GM18519 (cell line): ENCODE measurements at regions not wholly inside any gene's neighbourhood (a gene's known extent, or its start where the extent isn't known, plus 50 kb on each side); places are given as distances from the start of the nearest gene placed in this dataset.
"Not testable (repeated sequence)": the region's sequence is repeated elsewhere in the genome, so short reads cannot be mapped to it uniquely, and the experiment has no call there.

ENCODE experiments used
- ATAC-seq: cut with Tn5 transposase; IDR thresholded peaks from one replicate; pipeline ENCODE4 v1.9.1; 2021; ENCODE audit warnings: mild to moderate bottlenecking, moderate library complexity; ENCODE audit not compliant: unreplicated experiment, low FRiP score

- ATAC-seq: no peak
Observed at GRCh38 chr12:105479710-105480109, 149.2 kb downstream of the C12orf75 start.

DNA sequence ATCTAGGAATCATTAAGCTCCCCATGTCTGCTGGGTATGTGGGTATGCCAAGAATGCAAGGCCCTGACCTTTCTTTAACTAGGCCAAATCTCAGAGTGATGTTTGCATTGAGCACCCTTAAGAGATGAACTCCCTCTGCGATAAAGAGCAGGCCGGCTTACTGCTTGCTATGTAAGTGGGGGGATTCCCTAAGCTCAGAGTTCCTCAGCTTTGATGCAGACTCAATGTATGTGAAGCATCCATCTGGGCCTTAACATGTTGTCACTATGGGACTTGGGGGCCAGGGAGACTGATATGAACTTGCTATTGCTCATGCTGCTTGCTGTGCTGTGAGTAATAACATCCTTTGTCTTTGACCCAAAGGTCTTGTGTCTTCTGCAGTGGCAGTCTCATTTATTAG is 149.7 kb downstream of the C12orf75 start:
- ATAC-seq: no peak

GRCh38 chr12:105481392-105482300 is 151.2 kb downstream of the C12orf75 start:
- ATAC-seq: no peak

DNA sequence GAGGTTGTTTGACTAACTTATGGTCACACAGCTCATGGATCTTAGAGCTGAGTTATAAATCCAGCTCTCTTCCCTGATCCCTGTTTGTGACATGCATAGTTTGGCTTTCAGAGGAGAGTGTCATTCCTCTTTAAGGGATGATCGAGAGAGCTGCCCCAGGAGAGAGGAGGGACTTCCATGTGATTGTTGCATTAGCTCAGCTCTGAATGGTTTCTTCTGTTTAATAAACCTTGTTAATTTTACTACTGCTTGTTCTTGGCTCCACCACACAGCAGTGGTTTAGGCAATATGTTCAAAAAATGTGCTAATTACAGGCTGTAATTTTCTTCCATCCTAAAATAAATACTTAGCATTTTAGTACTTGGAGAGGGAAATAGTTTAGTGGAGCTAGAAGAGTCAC is 152.5 kb downstream of the C12orf75 start:
- ATAC-seq: no peak

DNA sequence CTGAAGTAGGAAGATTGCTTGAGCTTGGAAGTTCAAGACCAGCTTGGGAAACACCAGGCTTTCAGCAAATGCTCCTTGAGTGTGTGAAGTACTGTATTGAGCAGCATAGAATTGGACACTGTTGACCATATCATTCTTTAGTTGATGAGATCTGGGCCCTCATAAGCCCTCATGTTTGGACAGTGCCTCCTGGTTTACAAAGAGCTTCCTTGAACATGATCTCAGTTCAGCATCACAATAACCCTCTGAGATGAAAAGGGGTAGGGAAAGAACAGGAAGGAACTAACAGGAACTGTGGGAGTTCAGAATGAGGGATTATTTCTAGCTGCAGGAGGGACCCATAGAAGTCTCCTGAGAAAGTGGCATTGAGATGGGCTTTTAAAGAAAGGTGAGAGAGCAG is 153.2 kb downstream of the C12orf75 start:
- ATAC-seq: no peak

- no peak for ATAC-seq
Observed at GRCh38 chr12:105485321-105485910, 154.9 kb downstream of the C12orf75 start.

DNA sequence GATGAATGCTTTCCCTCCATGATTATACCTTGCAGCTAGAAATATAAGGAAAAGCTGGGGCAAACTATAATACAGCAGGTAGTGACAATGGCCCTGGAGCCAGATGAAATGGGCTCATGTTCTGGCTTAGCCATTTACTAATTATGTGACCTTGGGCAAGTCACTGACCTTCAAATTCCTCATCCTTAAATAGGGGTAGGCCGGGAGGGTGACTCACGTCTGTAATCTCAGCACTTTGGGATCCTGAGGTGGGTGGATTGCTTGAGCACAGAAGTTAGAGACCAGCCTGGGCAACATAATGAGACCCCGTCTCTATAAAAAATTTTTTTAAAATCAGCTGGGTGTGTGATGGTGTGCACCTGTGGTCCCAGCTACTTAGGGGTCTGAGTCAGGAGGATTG is 155.4 kb downstream of the C12orf75 start:
- ATAC-seq: no peak

GRCh38 chr12:105487963-105488362 is 157.5 kb downstream of the C12orf75 start:
- ATAC-seq: no peak

- no peak for ATAC-seq
Observed at GRCh38 chr12:105492591-105493545, 162.4 kb downstream of the C12orf75 start.

DNA sequence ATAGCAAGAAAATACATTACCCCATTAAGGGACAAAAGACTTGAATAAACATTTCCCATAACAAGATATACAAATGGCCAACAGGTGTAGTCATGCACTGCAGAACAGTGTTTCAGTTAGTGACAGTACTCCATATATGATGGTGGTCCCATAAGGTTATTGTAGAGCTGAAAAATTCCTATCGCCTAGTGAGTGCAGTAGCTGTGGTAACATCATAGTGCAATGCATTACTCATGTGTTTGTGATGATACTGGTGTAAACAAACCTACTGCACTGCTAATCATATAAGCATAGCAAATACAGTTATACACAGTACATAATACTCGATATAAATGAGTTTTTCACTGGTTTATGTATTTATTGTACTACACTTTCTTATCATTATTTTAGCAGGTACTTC is 168.7 kb downstream of the C12orf75 start:
- no peak for ATAC-seq

DNA sequence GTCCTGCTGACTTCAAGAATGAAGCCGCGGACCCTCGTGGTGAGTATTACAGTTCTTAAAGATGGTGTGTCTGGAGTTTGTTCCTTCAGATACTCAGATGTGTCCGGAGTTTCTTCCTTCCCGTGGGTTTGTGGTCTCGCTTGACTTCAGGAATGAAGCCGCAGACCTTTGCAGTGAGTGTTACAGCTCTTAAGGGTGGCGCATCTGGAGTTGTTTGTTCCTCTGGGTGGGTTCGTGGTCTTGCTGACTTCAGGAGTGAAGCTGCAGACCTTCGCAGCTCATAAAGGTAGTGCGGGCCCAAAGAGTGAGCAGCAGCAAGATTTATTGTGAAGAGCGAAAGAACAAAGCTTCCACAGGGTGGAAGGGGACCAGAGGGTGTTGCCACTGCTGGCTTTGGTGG is 170.2 kb downstream of the C12orf75 start:
- ATAC-seq: not testable (repeated sequence)

- no peak for ATAC-seq
Observed at GRCh38 chr12:105502426-105502930, 172.0 kb downstream of the C12orf75 start.

- ATAC-seq: no peak
Observed at GRCh38 chr12:105503619-105504018, 173.1 kb downstream of the C12orf75 start.

DNA sequence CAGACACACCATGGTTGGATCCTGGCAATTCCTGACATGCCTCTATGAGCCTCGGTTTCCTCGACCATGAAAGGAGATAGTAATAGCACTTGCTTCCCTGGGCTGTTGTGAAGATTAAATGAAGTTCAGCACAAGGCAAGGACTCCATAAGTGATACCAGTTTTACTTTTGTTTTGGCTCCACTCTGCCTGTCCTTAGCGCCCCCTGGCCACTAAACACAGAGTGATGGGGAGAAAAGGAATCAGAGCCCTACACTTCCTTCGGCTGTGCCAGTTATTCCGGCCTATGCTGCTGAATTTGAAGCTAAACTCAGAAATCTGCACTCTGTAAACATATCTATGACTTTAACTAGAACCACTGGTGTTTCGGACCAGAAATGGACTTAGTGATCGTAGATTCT is 173.8 kb downstream of the C12orf75 start:
- ATAC-seq: no peak

GRCh38 chr12:105506678-105507310 is 176.3 kb downstream of the C12orf75 start:
- ATAC-seq: no peak

DNA sequence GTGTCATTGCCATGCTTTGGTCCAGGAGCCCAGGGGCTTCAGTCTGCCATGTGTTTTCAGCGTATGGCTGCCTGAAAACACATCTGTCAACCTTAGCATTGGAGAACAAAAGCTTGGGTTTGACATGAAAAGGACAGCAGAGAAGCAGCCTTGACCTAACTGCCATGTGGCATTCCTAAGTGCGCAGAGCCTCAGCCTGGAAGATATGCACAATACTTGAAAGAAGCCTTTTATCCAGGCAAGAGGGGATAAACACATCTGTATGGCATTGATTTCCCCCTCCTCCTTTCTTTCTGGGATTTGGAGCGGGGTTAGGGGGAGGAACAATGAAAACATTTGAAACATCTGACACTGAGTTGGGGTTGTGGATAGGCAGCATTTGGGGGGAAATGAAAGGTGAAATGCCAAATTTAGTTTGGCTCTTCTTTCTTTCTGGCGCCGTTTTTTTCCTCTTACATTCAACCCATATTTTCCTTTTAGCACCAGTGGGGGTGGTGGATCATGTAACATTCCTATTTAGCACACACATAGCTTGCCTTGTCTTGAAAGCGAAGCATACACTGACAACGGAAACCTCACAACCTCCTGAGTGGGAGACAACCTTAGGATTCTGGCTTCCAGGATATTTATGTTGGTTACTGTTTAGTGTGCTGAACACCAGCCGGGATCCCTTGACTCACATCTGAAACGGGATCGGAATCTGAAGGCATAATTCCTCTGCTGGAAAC is 177.0 kb downstream of the C12orf75 start:
- no peak for ATAC-seq

GRCh38 chr12:105508096-105508495 is 177.6 kb downstream of the C12orf75 start:
- no peak for ATAC-seq

DNA sequence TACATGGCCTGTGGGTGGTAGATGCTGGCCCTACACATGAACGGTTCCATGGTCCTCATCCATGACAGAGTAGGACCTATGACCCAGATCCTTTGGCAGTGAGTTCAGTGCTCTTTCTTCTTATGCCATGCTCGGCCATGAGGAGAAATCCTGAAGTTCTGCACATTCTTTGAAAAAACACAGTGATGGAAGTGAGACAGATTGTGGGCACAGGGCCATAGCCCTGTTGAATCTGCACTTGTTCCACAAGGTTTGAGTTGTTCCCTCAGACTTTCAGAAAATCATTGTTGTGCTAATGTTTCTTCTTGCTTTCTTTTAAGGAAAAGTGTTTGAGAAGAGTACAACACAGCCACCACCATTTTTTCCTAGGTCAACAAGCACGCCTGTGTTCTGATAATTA is 180.0 kb downstream of the C12orf75 start:
- no peak for ATAC-seq

GRCh38 chr12:105512861-105513260 is 182.4 kb downstream of the C12orf75 start:
- not testable (repeated sequence) for ATAC-seq
